ENCODE measurements at regions not wholly inside any gene's neighbourhood (a gene's known extent, or its start where the extent isn't known, plus 50 kb on each side); places are given as distances from the start of the nearest gene placed in this dataset.

GRCh38 chr1:201761178-201761577 is 67.8 kb upstream of the IPO9 start:
- H3K23ac ChIP-seq (ENCODE audit: insufficient read length), result no peak overlapping the region
- no peaks in the 10 kb centered on the region for H3K9me3 ChIP-seq (ENCODE audit: insufficient read depth in 2 of 2, low read depth in 1 of 2, low read length in 1 of 2)
- FAIRE-seq, result no peak
- no peaks in the 10 kb centered on the region for H4K20me1 ChIP-seq (replicated peaks in 1 of 2; ENCODE audit: control insufficient read depth in 1 of 2, insufficient read depth in 2 of 2, low read length in 2 of 2)
- H3K4ac ChIP-seq (replicated peaks; ENCODE audit: insufficient read length, low read depth, low read length), result no peak overlapping the region
- no peak overlapping the region for H4K8ac ChIP-seq (ENCODE audit: extremely low read depth, insufficient read depth, low read length)
- WGBS, 2 experiments (ENCODE audit: extremely low coverage in 1 of 2, insufficient coverage in 1 of 2, insufficient read length in 1 of 2, insufficient replicate concordance in 2 of 2, low coverage in 1 of 2, low lambda C conversion rate in 2 of 2, missing lambda C conversion rate in 1 of 2), result 82% methylated on average over 8 of the region's 8 CpGs; no CpG with 5 or more reads in 1 of the 2 experiments
- no peak overlapping the region for H2BK20ac ChIP-seq (ENCODE audit: low read length)
- ChIA-PET POLR2A (ENCODE audit: partially characterized antibody) (no interaction called here), CTCF (ENCODE audit: partially characterized antibody) (interaction anchor here (0.7 to 1.1 kb wide), 3 partner anchors 17 to 42 kb away, joined by 3 to 4 read pairs (median 3); no protein-coding TSS in a partner anchor)
- no peak overlapping the region for H3K27ac ChIP-seq (ENCODE audit: low read depth, low read length)
- H3K56ac ChIP-seq (replicated peaks; ENCODE audit: insufficient read length, low read depth, low read length), result no peak overlapping the region
- no peaks in the 10 kb centered on the region for H3K27me3 ChIP-seq (replicated peaks in 1 of 4; ENCODE audit: control insufficient read depth in 3 of 4, extremely low read depth in 1 of 4, insufficient read depth in 3 of 4, low read length in 3 of 4)
- no peak overlapping the region for H3K14ac ChIP-seq (ENCODE audit: insufficient read length)
- no peak overlapping the region for H3K9ac ChIP-seq (replicated peaks in 1 of 4; ENCODE audit: extremely low read depth in 1 of 4, low read depth in 3 of 4, low read length in 3 of 4)
- H3K79me2 ChIP-seq (ENCODE audit: control insufficient read depth in 1 of 2, insufficient read depth in 2 of 2, low read length in 2 of 2), result peaks cover 0 to 41% of the 10 kb centered on the region in 2 experiments; a peak in 3 of 4 replicates
- no peaks in the 10 kb centered on the region for H3K36me3 ChIP-seq (ENCODE audit: control insufficient read depth in 2 of 4, insufficient read depth in 4 of 4, low read length in 3 of 4)
- H3K4me1 ChIP-seq (replicated peaks in 1 of 4; ENCODE audit: control insufficient read depth in 3 of 4, insufficient read depth in 4 of 4, low read length in 3 of 4), result peaks cover 0 to 9% (median 3%) of the 10 kb centered on the region in 4 experiments; a peak in 4 of 7 replicates
- H2AFZ ChIP-seq (ENCODE audit: low read length), result no peak overlapping the region
- H2BK120ac ChIP-seq (replicated peaks; ENCODE audit: low read depth, low read length), result no peak overlapping the region
- H3K4me3 ChIP-seq (ENCODE audit: extremely low read depth in 1 of 4, insufficient read depth in 2 of 4, low read depth in 3 of 4, low read length in 4 of 4), result no peak overlapping the region
- DNase-seq (ENCODE audit: low read depth in 1 of 2, low spot score in 2 of 2), result no peak
- no peak overlapping the region for H4K91ac ChIP-seq (replicated peaks; ENCODE audit: insufficient read length, low read length)
- H2BK15ac ChIP-seq (ENCODE audit: low read length), result no peak overlapping the region
- H3K4me2 ChIP-seq (ENCODE audit: insufficient read depth in 1 of 2, low read depth in 2 of 2, low read length in 2 of 2), result peak overlapping the region in 1 of 2 experiments; percentile 8; a peak in 2 of 4 replicates
- H3K23me2 ChIP-seq (ENCODE audit: low read depth, low read length), result no peaks in the 10 kb centered on the region
- no peak overlapping the region for H3K18ac ChIP-seq (ENCODE audit: extremely low read depth, low read length)
- H3K79me1 ChIP-seq (ENCODE audit: low read depth, low read length), result peaks cover 5% of the 10 kb centered on the region; the same call in 1 of the 2 replicates
- no peak overlapping the region for H2BK5ac ChIP-seq (ENCODE audit: low read depth, low read length)
- H4K5ac ChIP-seq (ENCODE audit: insufficient read length, low read depth, low read length), result no peak overlapping the region
- no peak overlapping the region for H2AK5ac ChIP-seq (ENCODE audit: low read depth, low read length)
- no peak overlapping the region for H2BK12ac ChIP-seq (ENCODE audit: low read depth, low read length)
- no peak for TF ChIP-seq BACH1 (IDR thresholded peaks at IDR 0.05; ENCODE audit: low read length)
- no peak for TF ChIP-seq KDM1A (IDR thresholded peaks at IDR 0.05; ENCODE audit: borderline replicate concordance, low read length)
- TF ChIP-seq POLR2AphosphoS5 (IDR thresholded peaks at IDR 0.05; ENCODE audit: low read depth, low read length), result no peak
- TF ChIP-seq ATF2 (IDR thresholded peaks at IDR 0.05; ENCODE audit: low read length), result no peak
- TF ChIP-seq CBX8 (IDR thresholded peaks at IDR 0.05; ENCODE audit: borderline replicate concordance, low read depth, low read length), result no peak
- no peak for TF ChIP-seq EGR1 (IDR thresholded peaks at IDR 0.05; ENCODE audit: borderline replicate concordance, low read depth, low read length)
- no peak for TF ChIP-seq SP2 (IDR thresholded peaks at IDR 0.05; ENCODE audit: low read length)
- no peak for TF ChIP-seq KDM5A (IDR thresholded peaks at IDR 0.05; ENCODE audit: low read length)

Measured in H1 (cell line).